ENCODE measurements at regions not wholly inside any gene's neighbourhood (a gene's known extent, or its start where the extent isn't known, plus 50 kb on each side); places are given as distances from the start of the nearest gene placed in this dataset.

DNA sequence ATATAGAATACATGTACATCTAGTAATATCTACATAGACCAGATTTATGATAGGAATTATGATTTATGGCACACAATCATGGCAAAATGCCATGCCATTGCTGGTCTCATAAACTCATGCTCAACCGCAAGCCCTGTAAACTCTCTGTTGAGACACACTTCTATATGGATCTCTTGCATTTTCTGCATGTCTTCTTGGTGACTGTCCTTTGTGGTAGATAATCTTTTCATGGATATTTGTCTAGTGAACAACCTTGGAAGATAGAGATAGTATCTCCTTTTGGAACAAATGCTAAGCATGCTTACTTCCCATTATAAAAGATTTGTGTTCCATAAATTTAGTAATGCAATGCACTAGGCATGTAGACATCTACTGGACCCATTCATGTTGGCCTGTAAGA is 328.0 kb downstream of the NAF1 start:
- WGBS (ENCODE audit: missing lambda C conversion rate), result 53% methylated on average over 1 of the region's 1 CpG
- Histone ChIP-seq H3K4me3 (no peak overlapping the region), H3K4me2 (no peak overlapping the region), H3K9me3 (no peaks in the 10 kb centered on the region), H3K27ac (no peak overlapping the region), H3K4me1 (no peaks in the 10 kb centered on the region)
- no peak for FAIRE-seq
- TF ChIP-seq MAFK (IDR thresholded peaks at IDR 0.05; ENCODE audit: partially characterized antibody), result no peak
- no peak for TF ChIP-seq POLR2AphosphoS2 (conservative IDR thresholded peaks at IDR 0.05; ENCODE audit: low read length)
- TF ChIP-seq, protein P1, sequence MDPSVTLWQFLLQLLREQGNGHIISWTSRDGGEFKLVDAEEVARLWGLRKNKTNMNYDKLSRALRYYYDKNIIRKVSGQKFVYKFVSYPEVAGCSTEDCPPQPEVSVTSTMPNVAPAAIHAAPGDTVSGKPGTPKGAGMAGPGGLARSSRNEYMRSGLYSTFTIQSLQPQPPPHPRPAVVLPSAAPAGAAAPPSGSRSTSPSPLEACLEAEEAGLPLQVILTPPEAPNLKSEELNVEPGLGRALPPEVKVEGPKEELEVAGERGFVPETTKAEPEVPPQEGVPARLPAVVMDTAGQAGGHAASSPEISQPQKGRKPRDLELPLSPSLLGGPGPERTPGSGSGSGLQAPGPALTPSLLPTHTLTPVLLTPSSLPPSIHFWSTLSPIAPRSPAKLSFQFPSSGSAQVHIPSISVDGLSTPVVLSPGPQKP (IDR thresholded peaks at IDR 0.05; ENCODE audit: low read depth, low read length), result no peak
- TF ChIP-seq KDM5A (IDR thresholded peaks at IDR 0.05), result no peak
- no peak for TF ChIP-seq BHLHE40 (IDR thresholded peaks at IDR 0.05; ENCODE audit: low read depth, low read length)
- TF ChIP-seq RCOR1 (IDR thresholded peaks at IDR 0.05; ENCODE audit: low read depth, low read length), result no peak
- no peak for TF ChIP-seq MYC (IDR thresholded peaks at IDR 0.05; ENCODE audit: borderline replicate concordance, low read length)
- no peak for TF ChIP-seq FOXS1 (CRISPR knock-in tag; IDR thresholded peaks at IDR 0.05)
- TF ChIP-seq JUNB (IDR thresholded peaks at IDR 0.05), result no peak
- no peak for TF ChIP-seq HDAC2 (IDR thresholded peaks at IDR 0.05)
- no peak for TF ChIP-seq SREBF2 (IDR thresholded peaks at IDR 0.05)
- no peak for TF ChIP-seq FOSL2 (IDR thresholded peaks at IDR 0.05)
- no peak for TF ChIP-seq FOSL2 (CRISPR knock-in tag; IDR thresholded peaks at IDR 0.05)
- TF ChIP-seq, protein P2, sequence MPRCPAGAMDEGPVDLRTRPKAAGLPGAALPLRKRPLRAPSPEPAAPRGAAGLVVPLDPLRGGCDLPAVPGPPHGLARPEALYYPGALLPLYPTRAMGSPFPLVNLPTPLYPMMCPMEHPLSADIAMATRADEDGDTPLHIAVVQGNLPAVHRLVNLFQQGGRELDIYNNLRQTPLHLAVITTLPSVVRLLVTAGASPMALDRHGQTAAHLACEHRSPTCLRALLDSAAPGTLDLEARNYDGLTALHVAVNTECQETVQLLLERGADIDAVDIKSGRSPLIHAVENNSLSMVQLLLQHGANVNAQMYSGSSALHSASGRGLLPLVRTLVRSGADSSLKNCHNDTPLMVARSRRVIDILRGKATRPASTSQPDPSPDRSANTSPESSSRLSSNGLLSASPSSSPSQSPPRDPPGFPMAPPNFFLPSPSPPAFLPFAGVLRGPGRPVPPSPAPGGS (IDR thresholded peaks at IDR 0.05), result no peak
- no peak for TF ChIP-seq POLR2A (IDR thresholded peaks at IDR 0.05; ENCODE audit: low read length)
- TF ChIP-seq, protein P3, sequence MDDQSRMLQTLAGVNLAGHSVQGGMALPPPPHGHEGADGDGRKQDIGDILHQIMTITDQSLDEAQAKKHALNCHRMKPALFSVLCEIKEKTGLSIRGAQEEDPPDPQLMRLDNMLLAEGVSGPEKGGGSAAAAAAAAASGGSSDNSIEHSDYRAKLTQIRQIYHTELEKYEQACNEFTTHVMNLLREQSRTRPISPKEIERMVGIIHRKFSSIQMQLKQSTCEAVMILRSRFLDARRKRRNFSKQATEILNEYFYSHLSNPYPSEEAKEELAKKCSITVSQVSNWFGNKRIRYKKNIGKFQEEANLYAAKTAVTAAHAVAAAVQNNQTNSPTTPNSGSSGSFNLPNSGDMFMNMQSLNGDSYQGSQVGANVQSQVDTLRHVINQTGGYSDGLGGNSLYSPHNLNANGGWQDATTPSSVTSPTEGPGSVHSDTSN (IDR thresholded peaks at IDR 0.05), result no peak
- no peak for TF ChIP-seq EHF (CRISPR knock-in tag; IDR thresholded peaks at IDR 0.05)
- TF ChIP-seq ZC3H11A (IDR thresholded peaks at IDR 0.05), result no peak
- ATAC-seq, result no peak
- no peak for DNase-seq (ENCODE audit: low read depth in 1 of 2, low spot score in 1 of 2)
- POLR2A ChIA-PET, result no interaction called here
- CTCF ChIA-PET, result no interaction called here

DNA sequence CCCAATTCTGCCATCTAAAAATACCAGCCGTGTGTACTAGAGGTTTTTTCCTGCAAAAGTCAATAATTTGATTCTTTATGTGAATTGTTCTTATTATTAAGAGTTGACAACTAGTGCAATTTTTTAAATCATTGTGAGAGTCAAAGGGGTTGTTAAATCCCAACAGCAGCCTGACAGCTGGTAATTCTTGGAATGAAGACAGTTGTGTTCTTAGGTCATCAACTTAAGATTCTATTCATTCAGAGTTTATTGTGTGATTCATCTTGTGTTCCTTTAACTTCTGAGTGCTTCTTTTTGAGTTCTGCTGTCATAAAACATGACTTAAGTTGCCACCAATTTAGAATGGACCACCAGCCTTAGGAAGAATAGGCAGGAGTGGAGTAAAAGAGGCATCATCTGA is 329.0 kb downstream of the NAF1 start:
- ChIA-PET POLR2A (no interaction called here), CTCF (no interaction called here)
- H3K4me2 ChIP-seq, result no peak overlapping the region
- H3K4me3 ChIP-seq, result no peak overlapping the region
- WGBS (ENCODE audit: missing lambda C conversion rate), result 3% methylated on average over 1 of the region's 1 CpG
- no peak overlapping the region for H3K27ac ChIP-seq
- ATAC-seq (no peak), DNase-seq (ENCODE audit: low read depth in 1 of 2, low spot score in 1 of 2) (no peak), FAIRE-seq (no peak)
- no peak for TF ChIP-seq EHMT2 (IDR thresholded peaks at IDR 0.05; ENCODE audit: low read depth)
- no peaks in the 10 kb centered on the region for H3K9me3 ChIP-seq
- H3K4me1 ChIP-seq, result no peaks in the 10 kb centered on the region

DNA sequence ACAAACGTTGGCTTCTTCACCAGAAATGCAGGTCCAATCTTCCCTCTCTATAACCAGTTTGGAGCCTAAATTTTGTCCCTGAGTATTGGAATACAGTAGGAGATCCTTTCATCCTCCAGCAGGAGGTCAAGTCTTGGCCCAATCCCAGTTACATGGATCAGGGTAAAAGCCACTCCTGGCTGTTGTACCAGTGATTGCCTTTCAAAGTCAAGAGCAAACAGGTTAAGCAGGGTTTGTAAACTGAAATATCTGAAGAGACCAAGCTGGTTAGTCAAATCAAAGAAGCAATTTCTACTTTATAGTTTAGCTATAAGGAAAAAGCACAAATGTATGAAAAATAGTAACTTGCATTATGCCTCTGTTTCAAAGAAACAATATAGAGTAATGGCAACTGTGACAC is 329.4 kb downstream of the NAF1 start:
- TF ChIP-seq HOXB13 (CRISPR knock-in tag; IDR thresholded peaks at IDR 0.05; ENCODE audit: low read depth) (no peak), CEBPB (IDR thresholded peaks at IDR 0.05) (no peak), EP300 (IDR thresholded peaks at IDR 0.05) (no peak), RCOR1 (IDR thresholded peaks at IDR 0.05; ENCODE audit: low read depth, low read length) (no peak), RNF2 (IDR thresholded peaks at IDR 0.05; ENCODE audit: borderline replicate concordance, low read depth) (no peak)
- DNase-seq (ENCODE audit: low read depth in 1 of 2, low spot score in 1 of 2) (no peak), ATAC-seq (no peak), FAIRE-seq (no peak)
- no peak overlapping the region for H3K4me2 ChIP-seq
- no peaks in the 10 kb centered on the region for H3K9me3 ChIP-seq
- H3K4me1 ChIP-seq, result no peaks in the 10 kb centered on the region
- ChIA-PET CTCF (no interaction called here), POLR2A (no interaction called here)
- H3K4me3 ChIP-seq, result no peak overlapping the region
- WGBS (ENCODE audit: missing lambda C conversion rate), result 50% methylated on average over 1 of the region's 1 CpG
- no peak overlapping the region for H3K27ac ChIP-seq
